Adrenal gland (tissue), 9 donors: ENCODE measurements at regions not wholly inside any gene's neighbourhood (a gene's known extent, or its start where the extent isn't known, plus 50 kb on each side); places are given as distances from the start of the nearest gene placed in this dataset.

Experiments used
- DNase-seq, 7 donors: peaks; one replicate each; pipeline ENCODE4 v3.0.0-alpha.2; 2019 to 2020
- H3K27ac ChIP-seq, 5 donors: fragments of 200-600 bp; sonication (generic) in 4 of 5; 1 replicate in 3 of 5; 2 replicates in 2 of 5; pipeline versions ENCODE4 v1.5.1 to v1.8.0; 2016 to 2020; ENCODE audit warnings: mild to moderate bottlenecking in 1 of 5
- H3K27me3 ChIP-seq: fragments of 200-600 bp; 2 replicates; pipeline ENCODE4 v1.8.0; 2021
- H3K36me3 ChIP-seq, 2 donors: fragments of 200-600 bp; replicated peaks in 1 of 2; 1 replicate in 1 of 2; 2 replicates in 1 of 2; pipeline versions ENCODE4 v1.5.1 to v1.8.0; 2018 to 2022
- H3K4me1 ChIP-seq, 2 donors: fragments of 200-600 bp; replicated peaks in 1 of 2; 1 replicate in 1 of 2; 2 replicates in 1 of 2; pipeline versions ENCODE4 v1.5.1 to v1.8.0; 2018 to 2021
- H3K4me3 ChIP-seq, 4 donors: fragments of 200-600 bp; sonication (generic) in 3 of 4; one replicate each; pipeline ENCODE4 v1.5.1; 2016 to 2018
- H3K9me3 ChIP-seq, 3 donors: fragments of 200-600 bp; sonication (generic) in 1 of 3; replicated peaks in 1 of 3; 1 replicate in 2 of 3; 2 replicates in 1 of 3; pipeline versions ENCODE4 v1.5.1 to v1.8.0; 2016 to 2021
- CTCF ChIP-seq, 6 experiments: fragments of 450-650 bp in 4 of 6; fragments of 200-600 bp in 2 of 6; sonication (generic) in 1 of 6; IDR thresholded peaks; 1 replicate in 5 of 6; 2 replicates in 1 of 6; pipeline versions ENCODE4 v1.5.1 to v1.8.0; 2016 to 2021; ENCODE audit warnings: antibody characterized with exemption in 6 of 6, mild to moderate bottlenecking in 2 of 6, moderate library complexity in 1 of 6
- POLR2A ChIP-seq, 2 donors: fragments of 450-650 bp; IDR thresholded peaks; one replicate each; pipeline ENCODE4 v1.6.1; 2017; ENCODE audit warnings: antibody characterized with exemption in 2 of 2, mild to moderate bottlenecking in 2 of 2, moderate library complexity in 1 of 2
- WGBS, 4 donors: extraction: QIAGEN DNeasy Blood & Tissue Kit in 2 of 4; methylation state at CpG; one replicate each; pipeline versions ENCODE4 v1.1.5 to v1.1.7; 2013 to 2017; 5-methylcytosine and 5-hydroxymethylcytosine counted together
- intact Hi-C, 2 donors: fragments of 100-400 bp; cut with DNase I; formaldehyde crosslinking; loops; one replicate each; pipeline versions ENCODE4 v1.14.1 to v1.15.0; 2022 to 2023
- donor health status: healthy with polysubstance abuse.
- donor health status: Bipolar disorder and iron deficiency.
- donor health status: DM: yes; HTN: yes; CAD: no.
- donor health status: DM: no; HTN: no; CAD: no.
- donor health status: DM: no; HTN: no; CAD: no.

GRCh38 chr5:3382151-3382550, 213.5 kb upstream of the IRX1 start:
- intact Hi-C loops = no loop called here
- H3K36me3 ChIP-seq = no peaks in the 10 kb centered on the region
- no peak overlapping the region for H3K27ac ChIP-seq
- no peak for TF ChIP-seq POLR2A (IDR thresholded peaks at IDR 0.05)
- H3K4me3 ChIP-seq = no peak overlapping the region
- H3K4me1 ChIP-seq = no peaks in the 10 kb centered on the region
- no peaks in the 10 kb centered on the region for H3K27me3 ChIP-seq
- no peaks in the 10 kb centered on the region for H3K9me3 ChIP-seq
- WGBS, 4 donors = 58 to 72% (median 68%) methylated on average over 5 to 10 of the region's 10 CpGs
- peak in 1 of 7 donors; percentile 20 for DNase-seq

GRCh38 chr5:3381206-3381825, 214.3 kb upstream of the IRX1 start:
- no peak for TF ChIP-seq CTCF (IDR thresholded peaks at IDR 0.05)
- TF ChIP-seq POLR2A (IDR thresholded peaks at IDR 0.05) = no peak
- H3K4me1 ChIP-seq = no peaks in the 10 kb centered on the region
- intact Hi-C loops = no loop called here
- WGBS, 4 donors = 75 to 87% (median 77%) methylated on average over 3 to 15 of the region's 15 CpGs
- H3K36me3 ChIP-seq = no peaks in the 10 kb centered on the region
- peak in 1 of 7 donors; percentile 24 for DNase-seq
- H3K27ac ChIP-seq = no peak overlapping the region
- no peak overlapping the region for H3K4me3 ChIP-seq
- no peaks in the 10 kb centered on the region for H3K9me3 ChIP-seq
- no peaks in the 10 kb centered on the region for H3K27me3 ChIP-seq

GRCh38 chr5:3380689-3381088, 214.9 kb upstream of the IRX1 start:
- TF ChIP-seq POLR2A (IDR thresholded peaks at IDR 0.05) = no peak
- TF ChIP-seq CTCF (IDR thresholded peaks at IDR 0.05) = no peak
- peak in 1 of 7 donors; percentile 10 for DNase-seq
- 71 to 78% (median 73%) methylated on average over 1 to 3 of the region's 3 CpGs for WGBS, 4 donors
- no peaks in the 10 kb centered on the region for H3K9me3 ChIP-seq
- no peaks in the 10 kb centered on the region for H3K4me1 ChIP-seq
- intact Hi-C loops = no loop called here
- H3K36me3 ChIP-seq = no peaks in the 10 kb centered on the region
- H3K27ac ChIP-seq = no peak overlapping the region
- H3K27me3 ChIP-seq = no peaks in the 10 kb centered on the region
- no peak overlapping the region for H3K4me3 ChIP-seq

- DNase-seq = peak in 1 of 7 donors; percentile 38
- no peaks in the 10 kb centered on the region for H3K36me3 ChIP-seq
- TF ChIP-seq CTCF (IDR thresholded peaks at IDR 0.05) (no peak), POLR2A (IDR thresholded peaks at IDR 0.05) (no peak)
- WGBS, 4 donors = 59 to 78% (median 72%) methylated on average over 5 of the region's 5 CpGs
- H3K27me3 ChIP-seq = no peaks in the 10 kb centered on the region
- peaks cover 0 to 1% (median 0%) of the 10 kb centered on the region in 3 donors for H3K9me3 ChIP-seq
- H3K4me1 ChIP-seq = no peaks in the 10 kb centered on the region
- no peak overlapping the region for H3K4me3 ChIP-seq
- no peak overlapping the region for H3K27ac ChIP-seq
- intact Hi-C loops = no loop called here
These were observed 217.8 kb upstream of the IRX1 start for GRCh38 chr5:3377831-3378230.

GRCh38 chr5:3377176-3377575, 218.5 kb upstream of the IRX1 start:
- TF ChIP-seq CTCF (IDR thresholded peaks at IDR 0.05) = no peak
- no peak for TF ChIP-seq POLR2A (IDR thresholded peaks at IDR 0.05)

More at GRCh38 chr5:3377176-3377575, 218.5 kb upstream of the IRX1 start:
- peak in 1 of 7 donors; percentile 21 for DNase-seq
- Histone ChIP-seq H3K4me1 (no peaks in the 10 kb centered on the region), H3K9me3 (peaks cover 0 to 6% (median 0%) of the 10 kb centered on the region in 3 donors), H3K27me3 (no peaks in the 10 kb centered on the region), H3K36me3 (no peaks in the 10 kb centered on the region), H3K4me3 (no peak overlapping the region), H3K27ac (no peak overlapping the region)
- intact Hi-C loops = no loop called here
- 85 to 92% (median 89%) methylated on average over 8 of the region's 8 CpGs for WGBS, 4 donors
